ENCODE measurements at regions not wholly inside any gene's neighbourhood (a gene's known extent, or its start where the extent isn't known, plus 50 kb on each side); places are given as distances from the start of the nearest gene placed in this dataset.
"Not testable (repeated sequence)": the region's sequence is repeated elsewhere in the genome, so short reads cannot be mapped to it uniquely, and the experiment has no call there.

DNA sequence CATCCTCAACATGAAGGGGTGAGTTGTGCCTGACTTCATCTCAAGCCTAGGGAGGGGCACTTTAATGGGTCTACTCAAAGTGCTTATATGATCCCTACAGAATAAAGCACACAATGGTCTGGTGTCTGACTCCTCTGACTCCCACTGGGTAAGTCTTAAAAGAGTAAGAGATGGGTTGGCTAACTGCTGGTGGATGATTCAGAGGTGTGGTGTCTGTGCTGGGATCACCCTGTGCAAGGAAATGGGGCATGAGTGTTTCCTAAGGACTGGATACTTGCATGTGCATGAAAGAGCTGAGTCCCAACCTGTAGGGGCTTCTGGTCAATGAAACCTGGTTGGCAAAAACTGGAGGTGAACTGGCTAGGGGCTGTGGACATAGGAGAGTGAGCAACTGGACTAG is 158.8 kb downstream of the IL20RB start:
- no peak for DNase-seq (ENCODE audit: low read depth, low spot score)

DNA sequence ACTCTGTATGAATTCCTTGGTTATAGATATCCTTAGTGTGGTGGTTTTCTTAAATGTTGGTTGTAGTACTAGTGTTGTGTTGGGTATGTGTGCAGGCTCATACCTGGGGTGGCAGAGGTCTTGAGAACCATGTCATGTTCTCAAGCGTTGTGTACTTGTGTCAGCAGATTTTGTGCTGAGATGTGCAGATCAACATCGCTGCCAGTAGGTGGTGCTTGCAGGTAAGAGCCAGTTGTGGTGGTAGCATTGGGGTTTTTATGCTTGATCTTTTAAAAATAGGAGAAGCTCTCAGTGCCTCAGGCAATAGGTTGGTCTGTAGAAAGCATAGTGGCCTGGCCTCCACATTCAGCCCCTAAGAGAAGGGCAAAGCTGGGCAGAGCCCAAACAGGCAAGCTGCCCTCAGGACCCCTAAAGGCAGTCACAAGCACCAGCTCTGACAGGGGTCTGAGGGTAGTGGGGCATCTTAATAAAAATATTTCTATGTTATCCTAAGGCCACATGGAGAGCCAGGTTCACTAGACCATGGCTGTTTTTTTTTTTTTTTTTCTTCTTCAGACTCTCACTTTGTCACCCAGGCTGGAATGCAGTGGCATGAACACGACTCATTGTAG is 164.0 kb downstream of the IL20RB start:
- peak; percentile 54 for DNase-seq (ENCODE audit: low read depth, low spot score)

DNA sequence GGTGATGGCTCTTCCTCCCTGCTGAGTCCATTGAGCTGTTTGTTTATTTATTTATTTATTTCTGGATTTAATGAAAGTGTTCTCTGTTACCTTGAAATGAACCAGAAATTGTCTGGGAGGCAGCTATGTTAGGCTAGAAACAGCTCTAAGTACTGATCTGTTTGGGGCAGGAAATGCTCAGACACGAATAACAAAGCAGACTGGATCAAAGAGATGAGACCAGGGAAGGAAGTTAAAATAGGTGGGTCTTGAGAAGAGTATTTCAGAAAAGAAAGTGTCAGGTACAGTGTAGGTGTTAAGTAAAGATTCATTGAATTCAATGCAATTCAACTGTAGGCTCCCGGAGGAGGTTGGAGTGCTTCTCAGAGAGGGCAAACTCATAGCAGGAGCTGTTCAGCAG is 173.3 kb downstream of the IL20RB start:
- no peak for DNase-seq (ENCODE audit: low read depth, low spot score)

GRCh38 chr3:137134431-137134830 is 176.6 kb downstream of the IL20RB start:
- no peak for DNase-seq (ENCODE audit: low read depth, low spot score)

DNA sequence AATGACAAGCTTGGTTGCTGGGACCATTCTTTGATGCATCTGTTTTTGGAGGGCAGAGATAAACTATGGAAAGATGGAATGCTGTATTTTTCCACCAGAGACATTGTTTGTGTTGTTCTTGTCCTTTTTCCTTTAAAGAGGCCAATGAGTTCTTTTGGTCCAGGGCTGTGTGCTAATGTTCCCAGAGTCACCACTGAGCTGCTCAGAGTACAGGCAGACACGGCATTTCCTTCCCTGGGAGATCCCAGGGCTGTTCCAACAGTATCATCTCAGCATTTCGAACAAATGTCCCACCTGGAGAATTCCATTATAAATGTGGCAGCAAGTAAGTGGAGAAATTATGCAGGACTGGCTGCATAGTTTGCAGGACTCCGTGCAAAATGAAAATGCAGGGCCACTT is 190.6 kb downstream of the IL20RB start:
- DNase-seq (ENCODE audit: low read depth, low spot score) = no peak

- no peak for DNase-seq (ENCODE audit: low read depth, low spot score)
Observed at GRCh38 chr3:137148917-137149316, 191.1 kb downstream of the IL20RB start.

DNA sequence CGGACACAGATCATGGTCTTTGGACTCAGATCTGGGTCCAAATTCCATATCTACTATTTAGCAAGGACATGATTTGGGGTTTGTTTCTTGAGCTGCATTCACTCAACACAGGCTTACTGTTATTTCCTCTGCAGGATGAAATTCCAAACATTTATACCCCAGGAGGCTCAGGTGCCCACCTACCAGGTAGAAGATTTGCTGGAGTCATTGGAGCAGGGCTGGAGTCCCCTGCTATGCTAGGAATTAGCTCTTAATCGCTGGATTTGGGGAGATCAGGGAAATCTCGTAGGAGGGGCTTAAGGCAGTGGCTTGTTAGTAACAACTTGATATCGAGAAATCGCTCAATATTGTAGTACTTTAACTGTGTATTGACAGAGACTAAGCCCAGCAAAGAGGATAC is 193.0 kb downstream of the IL20RB start:
- DNase-seq (ENCODE audit: low read depth, low spot score) = no peak

GRCh38 chr3:137153046-137153445 is 195.3 kb downstream of the IL20RB start:
- DNase-seq (ENCODE audit: low read depth, low spot score) = not testable (repeated sequence)

DNA sequence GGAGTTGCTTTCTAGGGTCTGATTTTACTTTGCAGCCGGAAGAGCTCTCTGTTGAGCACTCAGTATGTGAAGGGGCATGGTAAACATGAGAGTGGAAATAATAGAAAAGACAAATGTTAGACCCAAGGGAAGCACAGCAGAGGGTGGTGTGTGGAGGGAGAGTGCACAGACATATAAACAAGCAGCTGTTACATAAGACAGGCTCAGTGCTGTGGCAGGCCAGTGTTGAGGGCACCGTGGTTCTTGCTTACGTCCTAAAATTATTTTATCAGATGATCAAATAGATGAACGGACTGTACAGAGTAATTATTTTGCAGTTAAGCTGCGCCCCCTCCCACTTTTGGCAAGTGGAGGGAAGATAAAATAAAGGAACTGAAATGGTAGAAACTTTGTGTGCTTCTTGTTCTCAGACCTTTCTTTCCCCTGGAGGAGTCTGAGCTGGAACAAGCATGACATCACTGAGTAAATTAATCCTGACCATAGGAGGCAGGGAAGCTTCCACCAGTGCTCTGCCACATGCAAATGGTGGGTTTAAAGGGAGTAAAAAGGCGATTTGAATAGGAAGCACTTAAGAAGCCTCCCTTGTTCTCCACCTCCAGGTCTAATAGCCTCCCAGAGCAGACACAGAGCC is 205.6 kb downstream of the IL20RB start:
- peak; percentile 5 for DNase-seq (ENCODE audit: low read depth, low spot score)

DNA sequence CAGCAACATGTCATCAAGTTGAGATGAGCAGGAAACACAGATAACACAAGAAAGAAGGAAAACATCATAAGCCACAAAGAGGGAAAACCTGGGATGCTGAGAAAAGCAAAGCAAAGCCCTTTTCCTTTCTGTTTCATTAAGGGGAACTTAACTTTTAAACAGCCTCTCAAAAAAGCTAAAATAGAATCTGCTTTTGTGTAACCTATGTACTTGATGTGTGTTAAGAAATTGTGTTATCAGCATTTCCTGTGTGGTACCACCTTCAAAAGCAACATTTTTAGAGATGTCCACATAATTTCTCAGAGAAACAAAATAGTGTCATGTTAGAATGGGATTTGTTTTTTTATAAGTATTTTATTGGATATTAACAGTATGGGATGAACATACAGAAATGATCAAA is 206.2 kb downstream of the IL20RB start:
- no peak for DNase-seq (ENCODE audit: low read depth, low spot score)

DNA sequence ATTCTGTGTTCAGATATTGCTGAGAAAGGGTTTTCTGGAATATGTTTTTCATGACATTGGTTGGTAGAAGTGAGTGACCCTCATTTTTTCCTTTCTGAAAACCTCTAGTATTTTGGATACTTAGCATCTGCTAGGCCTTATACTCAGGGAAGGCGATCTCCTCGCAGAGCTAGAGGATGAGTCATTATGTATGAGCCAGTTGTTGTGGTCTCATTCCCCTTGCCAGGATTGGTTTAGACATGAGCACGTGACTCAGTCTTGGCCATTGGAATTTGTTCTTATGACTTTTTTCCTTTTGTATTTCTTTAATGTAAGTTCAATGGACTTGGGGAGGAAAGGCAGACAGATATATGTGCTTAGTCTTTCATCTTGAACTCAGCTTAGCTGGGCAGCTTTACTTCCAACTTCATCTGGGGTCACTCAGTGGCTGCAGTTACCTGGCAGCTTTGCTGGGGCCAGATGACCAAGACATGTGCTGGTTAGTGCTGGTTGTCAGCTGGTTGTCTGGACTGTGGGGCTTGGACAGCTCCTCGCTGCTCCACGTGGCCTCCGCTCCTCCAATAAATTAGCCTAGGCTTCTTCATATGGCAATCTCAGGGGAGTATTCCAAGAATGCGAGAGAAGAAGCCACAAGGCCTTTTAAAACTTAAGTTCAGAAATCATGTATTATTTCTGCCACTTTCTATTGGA is 207.5 kb downstream of the IL20RB start:
- DNase-seq (ENCODE audit: low read depth, low spot score) = peak; percentile 61

GRCh38 chr3:137171834-137172603 is 214.2 kb downstream of the IL20RB start:
- no peak for DNase-seq (ENCODE audit: low read depth, low spot score)

DNA sequence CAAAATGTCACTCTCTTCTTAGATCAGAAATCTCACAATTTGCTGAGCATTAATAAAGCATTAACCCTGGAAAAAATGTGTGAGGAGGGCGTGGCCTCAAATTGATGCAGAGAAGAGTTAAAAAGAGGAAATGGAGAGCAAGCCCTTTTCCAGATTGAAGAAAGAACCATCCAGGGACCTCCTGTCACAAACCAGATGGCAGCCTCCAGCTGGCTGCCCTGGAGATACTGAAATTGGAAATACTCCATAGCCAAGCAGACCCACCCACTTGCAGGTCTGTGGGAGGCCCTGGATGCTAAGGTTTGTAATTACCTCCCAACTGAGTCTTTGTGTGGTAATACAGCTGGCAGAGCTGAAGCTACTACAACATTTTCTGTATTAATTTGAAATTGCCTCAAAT is 214.9 kb downstream of the IL20RB start:
- no peak for DNase-seq (ENCODE audit: low read depth, low spot score)

- no peak for DNase-seq (ENCODE audit: low read depth, low spot score)
Observed at GRCh38 chr3:137174514-137174913, 216.7 kb downstream of the IL20RB start.

DNA sequence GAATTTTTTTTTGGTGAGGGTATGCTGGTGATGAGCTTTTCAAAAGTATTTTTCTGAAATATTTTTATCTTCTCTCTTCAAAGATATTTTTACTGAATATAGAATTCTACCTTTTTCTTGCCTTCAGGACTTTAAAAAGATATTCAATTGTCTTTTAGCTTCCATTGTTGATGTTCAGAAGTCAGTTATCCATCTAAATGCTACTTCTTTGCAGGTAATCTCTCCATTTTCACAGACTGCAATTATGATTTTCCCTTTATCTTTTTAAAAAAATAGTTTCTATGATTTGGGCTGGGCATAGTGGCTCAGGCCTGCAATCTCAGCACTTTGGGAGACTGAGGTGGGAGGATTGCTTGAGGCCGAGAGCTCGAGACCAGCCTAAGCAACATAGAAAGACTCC is 222.4 kb downstream of the IL20RB start:
- no peak for DNase-seq (ENCODE audit: low read depth, low spot score)

GRCh38 chr3:137191133-137191923 is 233.5 kb downstream of the IL20RB start:
- no peak for DNase-seq (ENCODE audit: low read depth, low spot score)

GRCh38 chr3:137191951-137192350 is 234.2 kb downstream of the IL20RB start:
- no peak for DNase-seq (ENCODE audit: low read depth, low spot score)

- DNase-seq (ENCODE audit: low read depth, low spot score) = no peak
Observed at GRCh38 chr3:137194301-137194700, 236.5 kb downstream of the IL20RB start.

- not testable (repeated sequence) for DNase-seq (ENCODE audit: low read depth, low spot score)
Observed at GRCh38 chr3:137198374-137198773, 240.6 kb downstream of the IL20RB start.

- DNase-seq (ENCODE audit: low read depth, low spot score) = no peak
Observed at GRCh38 chr3:137199678-137200077, 241.9 kb downstream of the IL20RB start.

GRCh38 chr3:137201066-137201465 is 243.3 kb downstream of the IL20RB start:
- DNase-seq (ENCODE audit: low read depth, low spot score) = no peak

GRCh38 chr3:137202941-137203340 is 245.2 kb downstream of the IL20RB start:
- DNase-seq (ENCODE audit: low read depth, low spot score) = no peak
